Gastrocnemius medialis (tissue), 4 donors: ENCODE measurements at regions not wholly inside any gene's neighbourhood (a gene's known extent, or its start where the extent isn't known, plus 50 kb on each side); places are given as distances from the start of the nearest gene placed in this dataset.

Experiments
- POLR2A ChIP-seq, 2 donors: fragments of 450-650 bp; IDR thresholded peaks; one replicate each; pipeline ENCODE4 v1.6.1; 2017; ENCODE audit warnings: antibody characterized with exemption in 2 of 2, mild to moderate bottlenecking in 2 of 2, moderate library complexity in 2 of 2
- TF ChIP-seq, protein P1 (sequence below), 5 experiments: fragments of 450-650 bp in 3 of 5; fragments of 200-600 bp in 2 of 5; sonication (generic) in 2 of 5; IDR thresholded peaks in 4 of 5; conservative IDR thresholded peaks in 1 of 5; 1 replicate in 4 of 5; 2 replicates in 1 of 5; pipeline ENCODE4 v1.5.1; 2016 to 2019; ENCODE audit warnings: antibody characterized with exemption in 5 of 5, mild to moderate bottlenecking in 3 of 5, moderate library complexity in 3 of 5

DNA sequence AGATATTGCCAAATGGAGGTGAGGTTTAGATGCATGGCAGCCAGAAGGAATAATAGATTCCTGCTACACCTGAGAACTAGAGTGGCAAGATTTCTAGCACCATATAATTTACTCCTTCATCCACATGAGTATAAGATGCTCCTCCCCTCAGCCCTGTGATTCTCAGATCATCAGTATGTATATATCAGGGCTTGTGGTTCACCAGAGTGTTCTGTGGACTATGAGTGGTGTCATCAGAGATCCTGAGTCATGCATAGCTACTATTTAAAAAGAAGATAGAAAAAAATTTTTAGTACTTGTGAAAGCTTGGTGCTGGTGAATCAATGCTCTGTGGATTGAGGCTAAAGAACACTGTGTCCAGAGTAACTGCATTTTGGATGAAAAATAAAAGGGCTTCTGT is 285.9 kb downstream of the BMP4 start:
- TF ChIP-seq POLR2A (IDR thresholded peaks at IDR 0.05): no peak
- TF ChIP-seq, protein P1, sequence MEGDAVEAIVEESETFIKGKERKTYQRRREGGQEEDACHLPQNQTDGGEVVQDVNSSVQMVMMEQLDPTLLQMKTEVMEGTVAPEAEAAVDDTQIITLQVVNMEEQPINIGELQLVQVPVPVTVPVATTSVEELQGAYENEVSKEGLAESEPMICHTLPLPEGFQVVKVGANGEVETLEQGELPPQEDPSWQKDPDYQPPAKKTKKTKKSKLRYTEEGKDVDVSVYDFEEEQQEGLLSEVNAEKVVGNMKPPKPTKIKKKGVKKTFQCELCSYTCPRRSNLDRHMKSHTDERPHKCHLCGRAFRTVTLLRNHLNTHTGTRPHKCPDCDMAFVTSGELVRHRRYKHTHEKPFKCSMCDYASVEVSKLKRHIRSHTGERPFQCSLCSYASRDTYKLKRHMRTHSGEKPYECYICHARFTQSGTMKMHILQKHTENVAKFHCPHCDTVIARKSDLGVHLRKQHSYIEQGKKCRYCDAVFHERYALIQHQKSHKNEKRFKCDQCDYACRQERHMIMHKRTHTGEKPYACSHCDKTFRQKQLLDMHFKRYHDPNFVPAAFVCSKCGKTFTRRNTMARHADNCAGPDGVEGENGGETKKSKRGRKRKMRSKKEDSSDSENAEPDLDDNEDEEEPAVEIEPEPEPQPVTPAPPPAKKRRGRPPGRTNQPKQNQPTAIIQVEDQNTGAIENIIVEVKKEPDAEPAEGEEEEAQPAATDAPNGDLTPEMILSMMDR (IDR thresholded peaks at IDR 0.05 in 4 of 5, conservative IDR thresholded peaks at IDR 0.05 in 1 of 5): no peak
